NCI-H2196 treated with DMSO at 0.1 percent for 48 hours (cell line): ENCODE measurements at regions not wholly inside any gene's neighbourhood (a gene's known extent, or its start where the extent isn't known, plus 50 kb on each side); places are given as distances from the start of the nearest gene placed in this dataset.

Experiments used
- DNase-seq: peaks from one replicate; lab custom pipeline; 2025; ENCODE audit not compliant: unreplicated experiment; lab: John Stamatoyannopoulos, UW

DNA sequence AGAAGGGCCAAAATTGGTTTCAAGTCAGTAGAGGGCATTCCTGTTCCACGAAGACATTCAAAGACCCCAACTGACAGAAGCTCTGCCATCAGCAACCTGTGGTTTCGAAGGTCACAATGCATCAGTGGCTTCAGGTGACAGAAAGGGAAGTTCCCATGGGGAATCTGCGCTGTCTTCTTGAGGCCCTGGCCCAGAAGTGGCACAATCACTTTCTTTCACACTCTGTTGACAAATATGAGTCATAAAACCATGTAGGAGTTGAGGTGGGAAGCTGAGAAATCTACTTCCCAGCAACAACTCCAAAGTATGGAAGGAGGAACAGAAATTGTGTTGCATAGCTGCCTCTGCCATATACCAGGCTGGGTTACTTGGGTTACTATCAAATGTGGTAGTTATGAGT is 621.1 kb upstream of the FANCL start:
- DNase-seq, result no peak

DNA sequence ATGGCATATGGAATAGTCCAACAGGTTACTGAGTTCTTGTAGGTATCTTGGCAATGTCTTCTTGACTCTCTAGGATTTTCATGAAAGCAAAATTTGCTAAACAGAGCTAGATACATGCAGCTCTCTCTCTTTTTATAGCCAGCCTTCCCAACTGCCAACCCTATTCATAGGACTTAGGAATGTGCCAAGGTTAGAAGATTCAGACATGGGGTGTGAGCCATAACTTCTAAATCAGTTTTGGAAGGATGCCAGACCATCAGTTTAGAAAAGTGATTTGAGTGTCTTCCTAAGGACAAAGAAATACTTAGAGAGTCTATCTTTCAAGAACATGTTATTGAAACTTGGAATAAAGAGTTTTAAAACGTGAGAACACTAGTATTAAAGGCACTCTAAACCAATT is 619.5 kb upstream of the FANCL start:
- no peak for DNase-seq

DNA sequence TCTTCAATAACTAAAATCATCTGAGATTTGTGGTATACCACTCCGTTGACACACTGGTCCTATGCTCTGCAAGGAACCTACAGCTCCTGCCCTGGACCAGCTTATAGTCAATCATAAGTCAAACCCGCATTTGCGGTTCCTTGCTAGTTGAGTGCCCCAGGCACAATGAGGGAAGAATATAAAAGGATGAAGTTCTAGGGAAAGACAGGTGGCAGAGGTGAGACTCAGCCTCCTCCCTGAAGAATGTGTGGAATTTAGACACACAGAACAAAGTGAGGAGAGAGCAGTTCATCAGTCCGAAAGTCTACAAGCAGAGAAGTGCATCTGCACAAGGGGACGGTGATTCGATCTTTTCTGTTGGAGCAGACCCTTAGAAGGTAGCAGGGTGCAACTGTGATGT is 615.0 kb upstream of the FANCL start:
- DNase-seq, result no peak

DNA sequence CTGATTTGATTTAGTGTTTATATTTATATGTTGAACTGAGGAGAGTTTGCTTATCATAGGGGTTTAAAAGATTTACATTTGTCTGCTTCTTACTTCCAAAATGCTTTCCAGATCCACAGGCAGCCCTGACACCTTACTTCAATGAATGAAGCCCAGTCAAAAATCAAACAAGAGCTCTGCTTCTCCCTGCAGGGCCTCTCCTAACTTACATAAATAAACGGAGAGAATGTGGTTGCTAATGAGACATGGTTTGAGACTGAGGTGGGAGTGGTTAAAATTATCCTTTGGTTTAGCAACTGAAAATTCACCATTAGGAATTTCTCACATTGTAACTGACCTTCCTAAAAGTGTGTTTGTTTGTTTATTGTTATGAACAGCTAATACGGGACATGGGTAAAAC is 612.3 kb upstream of the FANCL start:
- DNase-seq, result no peak

DNA sequence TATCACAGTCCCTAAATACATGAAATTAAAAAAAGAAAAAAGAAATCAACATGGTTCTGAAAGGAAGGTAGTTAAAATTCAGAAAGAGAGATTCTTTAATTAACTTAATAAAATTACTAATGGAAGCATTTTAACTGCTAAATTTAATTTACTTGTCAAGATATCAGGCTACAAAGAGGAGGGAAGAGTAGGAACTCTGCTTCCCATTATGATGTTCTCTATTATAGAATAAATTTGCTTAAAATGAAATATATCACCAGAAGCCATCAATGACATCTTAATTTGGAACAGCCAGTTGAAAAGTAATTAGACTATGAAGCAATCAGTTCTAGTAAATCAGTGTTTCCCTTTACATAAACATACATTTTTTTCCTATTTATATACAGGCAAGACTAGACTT is 611.8 kb upstream of the FANCL start:
- DNase-seq, result no peak

DNA sequence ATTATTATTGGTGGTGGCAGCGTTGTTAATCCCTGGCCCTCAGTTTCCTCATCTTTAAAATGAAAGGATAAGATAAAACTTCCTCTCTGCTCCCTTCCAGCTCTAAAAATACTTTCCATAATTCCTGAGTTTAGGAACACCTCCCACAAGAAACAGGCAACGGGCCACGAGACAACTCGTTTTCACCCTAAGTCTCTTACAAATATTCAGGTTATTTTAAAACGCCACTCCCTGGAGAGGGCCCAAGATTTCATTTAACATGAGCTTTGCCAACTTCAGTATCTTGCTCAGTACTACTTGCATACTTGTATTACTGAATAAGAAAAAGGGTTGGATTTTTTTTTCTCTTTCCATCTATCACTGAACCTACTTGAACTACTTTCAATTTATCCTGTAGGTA is 611.1 kb upstream of the FANCL start:
- DNase-seq, result no peak

DNA sequence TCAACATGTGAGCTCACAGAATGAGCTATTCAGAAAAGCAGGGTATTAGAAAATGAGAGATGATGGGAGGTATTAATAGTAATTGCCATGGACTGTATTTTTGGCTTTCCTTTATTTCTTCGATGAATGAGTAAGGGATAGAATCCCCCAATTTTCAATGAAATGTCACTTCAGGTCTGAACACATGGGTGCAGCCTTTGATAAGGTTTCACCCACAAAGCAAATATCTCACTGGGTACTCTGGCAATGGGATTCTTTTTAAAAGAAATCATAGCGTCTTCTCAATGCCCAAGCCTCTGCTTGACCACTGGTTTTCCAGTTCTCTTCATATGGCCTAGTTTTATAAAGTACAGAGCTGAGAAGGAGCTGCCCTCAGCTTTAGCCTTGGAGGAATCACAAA is 610.5 kb upstream of the FANCL start:
- DNase-seq, result no peak

DNA sequence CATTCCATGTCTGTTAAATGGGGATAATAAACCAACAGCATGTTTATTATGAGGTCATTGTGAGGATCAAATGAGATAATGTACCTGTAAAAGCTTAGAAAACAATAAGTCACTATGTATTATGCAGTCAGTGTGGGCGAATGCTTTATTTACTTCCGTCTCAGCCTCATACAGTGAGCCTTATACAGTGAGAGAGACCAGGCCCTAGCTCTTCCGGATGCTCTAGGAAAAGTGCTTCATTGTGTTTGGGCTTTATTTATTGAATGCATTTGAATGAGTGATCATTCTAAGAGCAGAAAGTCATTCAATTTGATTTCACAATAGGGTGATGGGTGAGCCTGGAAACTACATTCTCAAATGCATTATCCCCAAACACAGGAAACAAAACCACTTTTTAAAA is 603.9 kb upstream of the FANCL start:
- no peak for DNase-seq

DNA sequence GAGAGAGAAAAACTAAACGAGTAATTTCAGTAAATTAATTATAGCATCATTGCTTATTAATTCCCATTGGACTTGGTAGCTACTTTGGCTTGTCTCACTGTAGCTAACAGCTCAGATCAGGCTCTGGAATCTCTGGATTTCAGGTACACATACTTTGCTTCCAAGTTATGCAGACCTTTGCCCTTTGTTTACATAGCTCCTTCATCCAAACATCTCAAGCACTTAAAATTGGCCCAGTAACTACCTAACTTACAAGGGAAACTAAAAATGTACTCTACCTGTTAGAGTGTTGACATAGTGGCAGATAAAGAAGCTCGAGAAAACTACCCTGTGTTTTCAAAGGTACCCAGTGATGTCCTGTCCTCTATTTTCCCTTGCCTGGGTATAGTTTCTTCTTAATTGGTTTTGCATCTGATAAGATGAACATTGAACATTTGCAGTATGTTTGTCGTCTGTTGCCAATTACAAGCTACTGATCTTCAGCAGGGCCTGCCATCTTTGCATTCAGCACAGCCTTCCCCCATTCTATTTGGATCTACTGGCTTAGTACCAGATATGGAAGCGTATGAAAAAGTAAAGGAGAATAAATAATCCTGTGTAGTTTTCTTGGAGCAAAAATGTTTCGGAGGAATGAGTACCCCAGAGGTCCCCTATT is 601.5 kb upstream of the FANCL start:
- no peak for DNase-seq

DNA sequence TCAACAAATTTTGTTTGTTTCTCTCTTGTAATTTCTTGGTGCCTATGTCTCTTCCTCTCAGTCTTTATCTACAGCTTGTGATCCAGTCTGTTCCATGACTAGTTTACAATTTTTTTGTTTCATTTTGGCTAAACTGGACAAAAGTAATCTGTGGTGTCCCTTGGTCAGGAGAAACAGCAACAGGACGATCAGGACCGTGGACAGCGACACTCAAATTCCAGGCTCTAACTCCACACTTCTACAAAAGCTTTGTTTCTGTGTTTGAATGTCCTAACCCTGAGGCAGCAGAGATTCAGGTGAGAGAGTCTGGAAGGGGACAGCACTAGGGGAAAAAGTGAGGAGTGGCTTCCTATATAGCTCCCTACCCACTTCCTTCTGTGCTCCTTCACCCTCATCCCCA is 593.3 kb upstream of the FANCL start:
- no peak for DNase-seq

DNA sequence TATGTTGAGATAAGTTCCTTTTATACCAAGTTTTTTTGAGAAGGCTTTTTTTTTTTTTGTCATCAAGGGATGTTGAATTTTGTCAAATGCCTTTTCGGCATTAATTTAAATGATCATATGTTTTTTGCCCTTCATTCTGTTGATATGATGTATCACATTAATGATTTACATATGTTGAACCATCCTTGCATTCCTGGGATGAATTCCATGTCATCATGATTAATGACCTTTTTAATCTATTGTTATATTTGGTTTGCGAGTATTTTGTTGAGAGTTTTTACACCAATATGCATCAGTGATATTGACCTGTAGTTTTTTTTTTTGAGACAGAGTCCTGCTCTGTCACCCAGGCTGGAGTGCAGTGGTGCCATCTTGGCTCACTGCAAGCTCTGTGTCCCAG is 585.7 kb upstream of the FANCL start:
- no peak for DNase-seq

DNA sequence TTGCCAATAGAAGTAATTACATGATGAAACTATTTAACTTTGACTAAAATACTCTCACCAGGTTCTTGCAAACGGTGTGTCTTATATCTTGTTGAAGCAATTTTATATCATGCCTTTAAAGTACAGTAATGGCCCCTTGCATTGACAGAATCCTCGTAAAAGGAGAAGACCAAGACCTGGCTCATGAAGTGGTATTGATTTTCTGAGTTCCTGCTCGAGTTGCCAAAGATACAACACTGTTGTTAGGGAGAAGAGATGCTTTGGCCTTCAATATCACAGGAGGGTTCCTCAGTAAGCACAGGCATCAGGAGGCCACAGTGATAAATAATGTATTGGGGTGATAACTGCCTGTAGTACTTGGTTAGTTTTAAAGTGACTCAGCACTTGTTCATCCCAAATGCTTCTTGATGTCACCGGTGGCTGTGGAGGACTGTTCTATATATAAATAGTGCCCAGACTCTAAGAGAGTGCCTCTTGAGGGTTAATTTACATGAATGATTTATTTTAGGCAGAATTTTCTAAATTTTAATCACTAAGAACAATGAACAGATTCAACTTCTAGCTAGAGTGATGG is 571.7 kb upstream of the FANCL start:
- no peak for DNase-seq

DNA sequence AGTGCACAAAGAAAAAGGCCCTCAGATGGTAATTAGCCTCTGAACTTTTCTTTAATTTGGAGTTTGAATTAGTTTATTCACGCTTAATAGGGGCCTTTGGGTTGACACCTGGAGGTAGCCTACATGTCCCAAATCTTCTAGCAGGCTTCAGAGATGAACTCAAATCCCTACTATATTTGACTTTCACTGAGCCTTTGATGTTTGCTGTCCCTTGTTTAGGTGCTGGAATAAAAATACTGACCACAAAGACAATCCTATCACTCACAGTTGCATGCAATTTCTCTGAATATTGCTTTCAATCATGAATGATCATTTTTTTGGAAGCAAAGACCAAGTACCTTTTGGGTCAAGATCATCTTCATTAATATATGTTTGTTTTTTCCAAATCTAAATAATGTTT is 564.0 kb upstream of the FANCL start:
- DNase-seq, result no peak

DNA sequence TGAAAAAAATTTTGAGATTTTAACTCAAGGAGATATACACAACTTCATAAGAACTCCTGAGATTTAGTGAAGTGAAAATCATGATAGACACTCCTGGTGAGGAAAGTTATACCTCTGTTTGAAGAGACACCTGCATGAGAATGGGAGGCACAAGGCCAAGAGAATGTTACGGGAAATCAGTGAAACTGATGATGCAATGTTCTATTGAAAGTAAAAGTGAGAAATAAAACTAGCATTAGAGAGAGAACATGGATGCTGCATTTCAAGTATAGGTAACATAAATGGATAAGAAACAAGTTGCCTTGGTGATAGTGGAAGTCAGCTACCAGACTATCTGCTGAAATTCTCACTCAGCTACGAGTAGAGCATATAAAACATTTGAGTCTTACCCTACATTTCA is 562.1 kb upstream of the FANCL start:
- no peak for DNase-seq

DNA sequence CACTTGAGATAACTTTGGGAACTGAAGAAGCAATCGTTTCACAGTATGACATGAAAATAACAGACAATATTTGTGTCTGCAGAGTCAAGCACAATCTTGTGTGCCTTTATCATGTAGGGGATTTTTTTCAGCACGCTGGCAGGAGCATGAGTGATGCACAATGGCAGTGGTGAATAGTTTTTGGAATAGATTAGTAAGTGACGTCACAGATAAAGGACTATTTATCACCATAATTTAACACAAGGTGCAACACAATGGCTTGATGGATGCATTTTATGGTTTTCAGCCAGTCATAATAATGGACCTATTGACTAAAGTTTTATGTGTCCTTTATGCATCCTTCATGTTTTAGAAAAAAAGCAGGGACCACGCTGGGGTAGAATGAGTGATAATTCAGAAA is 559.8 kb upstream of the FANCL start:
- DNase-seq, result no peak

DNA sequence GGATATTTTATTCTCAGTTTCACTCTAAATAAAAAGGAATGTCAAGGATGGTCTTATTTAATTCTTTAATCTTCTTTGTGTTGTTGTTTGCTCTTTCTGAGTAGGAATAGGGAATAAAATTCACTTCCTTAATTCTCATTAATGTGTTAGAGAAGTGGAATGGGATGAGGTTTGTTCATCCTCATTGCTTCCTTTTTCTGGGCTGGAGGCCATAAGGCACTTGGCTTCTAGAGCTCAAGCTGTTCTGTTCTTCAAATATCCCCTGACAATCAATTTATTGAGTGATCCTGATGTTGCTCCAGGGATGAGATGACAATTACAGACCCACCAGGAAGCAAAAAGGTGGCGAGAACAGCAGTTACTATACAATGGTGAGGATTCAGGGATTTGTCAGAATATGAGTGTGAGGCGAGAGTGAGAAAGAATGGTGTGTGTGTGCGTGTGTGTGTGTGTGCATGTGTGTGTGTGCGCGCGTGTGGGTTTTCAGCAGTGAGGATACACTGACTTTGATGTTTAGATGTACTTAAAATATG is 557.6 kb upstream of the FANCL start:
- DNase-seq, result no peak

DNA sequence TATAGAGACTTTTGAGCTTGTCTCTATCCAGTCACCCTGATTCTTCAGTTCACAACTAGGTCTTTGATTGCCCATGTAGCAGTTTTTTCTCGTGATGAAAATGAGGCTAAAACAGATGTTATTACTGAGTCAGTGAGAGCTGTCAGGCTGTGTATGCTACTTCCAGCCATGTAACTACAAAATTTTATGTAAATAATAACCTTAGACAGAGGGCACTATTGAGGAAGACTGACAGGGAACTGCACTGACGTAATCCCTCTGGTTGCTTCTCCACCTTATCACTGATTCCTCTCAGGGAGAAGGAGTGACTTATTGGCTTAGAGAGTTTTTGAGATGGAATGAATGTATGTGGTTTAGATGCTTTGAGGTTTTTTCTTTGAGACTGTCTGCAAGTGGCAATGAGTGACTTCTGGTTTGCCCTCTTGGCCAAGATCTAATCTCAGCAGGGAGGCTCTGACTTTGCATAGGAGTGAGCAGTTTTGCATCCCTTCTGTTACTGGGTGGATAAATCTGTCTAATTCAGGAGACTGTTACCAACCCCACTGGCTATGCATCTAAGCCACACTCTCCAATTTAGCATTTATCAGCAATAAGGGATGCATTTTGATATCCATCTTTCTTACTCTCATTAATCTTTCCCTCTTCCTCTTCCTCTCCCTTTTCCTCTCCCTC is 555.2 kb upstream of the FANCL start:
- no peak for DNase-seq

DNA sequence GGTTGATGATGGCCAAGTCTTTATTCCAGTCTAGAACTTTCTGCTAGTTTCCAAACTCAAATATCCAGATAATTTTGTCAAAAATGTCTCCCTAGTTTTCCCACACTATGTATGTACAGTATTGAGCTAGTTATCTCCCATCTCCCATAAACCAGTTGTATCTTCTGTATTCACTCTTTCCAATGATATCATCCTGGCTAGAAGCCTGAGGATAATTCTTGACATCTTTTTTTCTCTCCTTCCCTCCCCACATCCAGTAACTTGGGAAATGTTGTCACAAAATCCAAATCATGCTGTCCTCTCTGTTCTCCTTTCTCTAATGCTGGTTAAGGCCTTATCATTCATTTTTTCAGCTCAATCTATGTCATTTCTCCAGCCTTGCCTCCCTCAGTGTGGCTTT is 553.8 kb upstream of the FANCL start:
- no peak for DNase-seq

DNA sequence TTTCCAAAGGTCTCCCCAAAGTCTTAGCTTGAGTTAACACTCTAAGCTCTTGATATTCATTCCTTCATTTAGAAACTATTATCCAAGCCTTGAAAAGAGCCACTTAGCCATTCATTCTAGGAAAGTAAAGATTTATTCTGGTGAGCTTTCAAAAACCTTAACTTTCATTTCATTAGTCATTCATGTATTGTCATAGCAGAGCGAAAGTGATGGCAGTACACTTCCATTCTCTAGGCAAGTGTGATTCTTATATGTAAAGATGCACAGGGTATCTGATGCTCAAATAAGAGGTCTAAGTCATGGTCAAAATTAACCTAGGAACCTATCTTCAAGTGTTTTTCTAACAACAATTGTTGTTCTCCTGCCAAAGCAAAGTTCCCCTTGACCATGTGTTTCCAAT is 553.0 kb upstream of the FANCL start:
- DNase-seq, result no peak

DNA sequence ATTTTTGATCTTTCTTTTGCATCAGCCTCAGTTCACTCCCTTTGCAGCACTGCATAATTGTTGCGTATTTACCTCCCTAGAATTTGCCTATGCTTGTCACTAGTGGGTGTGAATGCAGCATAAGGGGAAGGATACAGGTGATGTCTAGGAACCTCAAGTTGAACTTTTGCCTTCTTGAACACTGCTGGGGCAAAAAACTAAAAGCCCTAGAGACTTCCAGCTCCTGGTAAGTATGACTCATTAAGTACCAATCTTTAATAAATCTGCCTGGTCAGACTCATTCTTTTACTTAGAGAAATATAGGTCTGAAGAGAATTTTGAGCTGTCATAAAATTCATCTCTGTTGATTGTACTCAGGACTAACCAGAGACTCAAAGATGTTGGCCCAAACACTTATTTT is 547.3 kb upstream of the FANCL start:
- DNase-seq, result no peak

DNA sequence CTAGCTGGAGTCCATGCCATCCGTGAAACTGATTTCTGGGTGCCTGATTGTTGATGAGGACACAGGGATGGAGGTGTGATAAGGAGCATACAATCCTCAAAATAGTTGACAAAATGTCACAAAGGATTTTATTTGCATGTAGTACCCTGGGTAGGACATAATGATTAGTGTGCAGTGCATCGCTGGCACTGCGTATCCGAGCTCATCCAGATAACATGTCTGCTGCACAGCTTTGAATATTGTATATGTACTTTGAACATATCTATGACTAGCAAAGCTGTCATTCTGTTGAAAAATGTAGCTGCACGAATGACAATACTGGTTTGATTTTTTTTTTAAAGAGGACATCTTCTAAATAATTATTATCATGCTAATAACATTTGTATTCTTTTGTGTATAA is 529.7 kb upstream of the FANCL start:
- DNase-seq, result no peak

DNA sequence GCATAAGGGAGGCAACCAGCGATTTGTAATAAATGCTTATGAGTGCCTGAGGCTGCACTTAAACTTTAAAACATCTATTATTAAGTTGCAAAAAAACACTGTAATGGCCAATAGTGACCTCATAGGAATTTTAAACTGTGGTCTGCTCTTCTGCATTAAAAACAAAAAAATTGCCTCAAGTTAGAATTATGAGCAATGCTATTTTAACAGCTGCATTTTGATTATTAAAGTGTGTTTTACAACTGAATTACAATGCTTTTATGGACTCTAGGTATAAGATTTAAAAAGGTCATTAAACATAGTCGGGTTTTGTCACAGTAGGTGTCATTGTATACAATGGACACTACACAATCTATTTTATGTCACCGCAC is 528.7 kb upstream of the FANCL start:
- no peak for DNase-seq
